Pulmonary artery endothelial cell (primary cell): ENCODE measurements at regions not wholly inside any gene's neighbourhood (a gene's known extent, or its start where the extent isn't known, plus 50 kb on each side); places are given as distances from the start of the nearest gene placed in this dataset.
"Not testable (repeated sequence)": the region's sequence is repeated elsewhere in the genome, so short reads cannot be mapped to it uniquely, and the experiment has no call there.

ENCODE experiments used
- DNase-seq: peaks from one replicate; pipeline ENCODE4 v3.0.0-alpha.2; 2011; ENCODE audit warnings: low read depth, low spot score

DNA sequence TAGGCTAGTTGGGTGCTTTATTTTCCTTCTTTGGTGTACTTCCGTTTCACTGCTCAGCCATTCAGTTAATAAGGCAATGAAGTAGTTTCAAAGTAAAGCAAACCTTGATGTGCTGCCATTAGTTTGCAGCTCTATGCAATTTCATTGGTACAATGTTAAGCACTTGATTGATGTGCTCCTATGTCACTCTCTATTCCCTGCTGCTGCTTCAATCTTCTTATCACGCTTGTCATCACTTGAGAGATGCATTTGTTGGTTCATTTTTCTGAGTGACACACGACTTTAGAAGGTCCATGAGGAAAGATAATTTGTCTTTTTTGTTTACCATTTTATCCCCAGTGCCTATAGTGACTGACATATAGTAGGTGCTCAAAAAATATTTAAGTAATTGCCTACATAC is 871.0 kb upstream of the PABPC4L start:
- no peak for DNase-seq

DNA sequence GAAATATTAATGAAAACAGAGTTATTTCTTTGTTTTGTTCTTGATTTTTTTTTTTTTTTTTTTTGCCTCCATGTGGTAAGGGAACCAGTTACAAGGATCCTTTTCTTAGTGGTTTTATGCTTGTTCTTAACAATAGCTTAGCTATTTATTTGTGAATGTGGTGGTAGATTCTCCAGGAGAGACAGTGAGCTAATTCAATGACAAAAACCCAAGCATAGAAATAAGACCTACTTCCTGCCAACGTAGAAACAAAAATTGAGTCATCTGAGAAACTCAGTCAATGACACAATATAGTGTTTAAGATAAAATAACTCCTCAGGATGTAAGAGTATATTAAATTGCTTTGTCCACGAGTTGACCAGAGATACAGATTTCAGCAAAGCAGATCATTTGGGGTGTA is 863.8 kb upstream of the PABPC4L start:
- no peak for DNase-seq

DNA sequence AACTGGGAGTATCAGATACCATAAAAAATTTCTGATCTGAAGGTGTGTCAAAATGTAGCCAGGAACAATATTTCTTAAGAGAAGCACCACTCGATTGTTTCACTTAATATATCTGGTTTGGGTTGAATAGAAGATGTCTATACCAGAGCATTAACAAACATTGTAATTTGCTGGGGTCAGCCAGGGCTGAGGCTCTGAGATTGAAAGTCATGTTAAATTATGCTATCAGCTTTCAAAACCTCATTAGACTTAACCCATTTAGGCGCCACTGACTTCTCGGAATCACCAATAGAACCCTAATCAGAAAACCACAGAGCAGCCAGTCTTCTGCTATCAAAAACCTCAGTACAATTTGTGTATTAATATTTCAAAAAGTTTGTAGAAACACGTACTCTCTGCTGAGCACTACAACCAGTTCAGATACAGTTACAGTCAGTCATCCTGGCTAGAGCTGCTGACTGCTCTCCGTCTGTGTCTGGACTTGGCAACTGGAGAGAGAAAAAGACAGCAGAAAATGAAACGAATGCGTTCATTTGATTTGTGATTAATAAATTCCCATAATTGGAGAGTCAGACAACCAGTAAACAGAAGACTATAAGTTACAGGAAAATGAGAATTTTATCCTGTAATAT is 848.6 kb upstream of the PABPC4L start:
- DNase-seq, result no peak

DNA sequence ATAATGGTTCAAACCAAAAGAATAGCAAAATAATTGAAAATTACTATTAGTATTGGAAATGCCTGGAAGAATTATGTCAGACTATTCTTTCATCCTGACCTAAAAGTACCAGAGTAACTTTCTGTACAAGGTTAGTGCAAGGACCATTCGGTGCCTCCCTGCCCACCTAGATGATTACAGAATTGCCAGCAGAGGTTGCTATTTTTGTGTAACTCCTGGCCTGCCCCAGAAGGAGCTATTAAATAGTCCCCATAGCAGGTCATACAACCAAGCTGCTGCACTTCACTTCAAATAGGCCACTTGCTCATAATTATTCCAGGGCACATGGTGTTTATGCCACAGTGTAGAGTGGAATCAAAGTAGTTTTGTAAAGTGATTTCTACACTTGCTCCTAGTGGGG is 831.1 kb upstream of the PABPC4L start:
- no peak for DNase-seq

DNA sequence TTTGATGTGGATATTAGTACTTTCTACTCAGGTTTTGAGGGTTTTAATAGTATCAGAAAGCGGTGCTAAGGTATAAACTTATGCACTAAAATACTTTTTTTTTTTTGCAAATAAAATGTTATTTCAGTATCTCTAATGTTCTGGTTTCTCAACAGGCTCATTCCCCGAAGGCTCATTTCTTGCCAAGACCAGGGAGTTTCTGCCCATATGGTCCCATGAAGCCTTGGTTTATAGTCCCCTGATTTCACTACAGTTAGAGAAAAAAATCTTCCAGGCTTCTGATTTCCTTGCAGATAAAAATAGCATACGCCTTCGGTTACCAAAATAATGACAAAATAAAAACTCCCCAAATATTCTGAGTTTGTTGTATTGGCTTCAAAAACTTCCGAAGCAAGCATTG is 814.2 kb upstream of the PABPC4L start:
- no peak for DNase-seq

DNA sequence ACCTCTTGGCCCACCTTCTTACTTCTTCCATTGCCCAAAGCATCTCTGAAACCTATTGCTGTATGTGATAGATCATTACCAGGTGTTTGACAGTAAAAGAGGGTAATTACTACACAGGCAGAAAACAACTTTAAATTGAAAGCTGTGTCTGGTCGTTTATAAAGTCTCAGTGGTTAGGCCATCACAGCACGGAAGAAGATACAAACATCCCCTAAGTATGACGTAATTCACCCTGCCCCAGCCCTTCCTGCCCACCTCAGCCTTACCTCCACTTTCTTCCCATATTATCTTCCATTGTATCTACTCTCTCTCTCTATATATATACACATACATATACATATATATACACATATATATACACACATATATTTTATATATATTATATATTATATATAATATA is 805.8 kb upstream of the PABPC4L start:
- DNase-seq, result no peak

DNA sequence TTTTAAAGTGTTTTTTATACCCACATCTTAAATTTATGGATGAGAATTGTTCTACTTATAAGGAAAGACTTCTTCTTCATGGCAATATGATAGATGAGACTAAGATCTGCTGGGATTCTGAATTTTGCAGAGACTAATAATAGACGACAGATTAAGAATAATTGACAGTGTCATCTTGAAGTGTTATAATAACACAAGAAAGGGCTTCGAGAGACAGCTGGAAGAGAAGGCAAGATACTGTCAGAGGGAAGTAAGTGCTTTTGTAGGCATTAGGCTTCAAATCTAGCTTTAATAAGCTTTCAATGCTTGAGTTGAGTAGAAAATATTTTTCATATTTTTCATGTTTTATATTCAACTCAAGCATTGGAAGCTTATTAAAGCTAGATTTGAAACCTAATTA is 797.6 kb upstream of the PABPC4L start:
- DNase-seq, result no peak

DNA sequence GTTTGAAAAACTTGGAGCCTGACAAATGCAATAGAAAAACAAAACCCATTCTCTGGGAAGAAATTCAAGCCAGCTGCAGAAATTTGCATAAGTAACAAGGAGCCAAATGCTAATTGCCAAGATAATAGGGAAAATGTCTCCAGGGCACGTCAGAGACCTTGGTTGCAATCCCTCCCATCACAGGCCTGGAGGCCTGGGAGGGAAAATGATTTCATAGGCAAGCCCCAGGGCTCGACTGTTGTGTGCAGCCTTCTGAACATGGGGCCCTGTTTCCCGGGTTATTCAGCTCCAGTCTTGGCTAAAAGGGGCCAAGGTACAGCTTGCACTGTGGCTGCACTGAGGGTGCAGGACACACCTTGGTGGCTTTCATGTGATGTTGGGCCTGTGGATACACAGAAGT is 760.4 kb upstream of the PABPC4L start:
- no peak for DNase-seq

DNA sequence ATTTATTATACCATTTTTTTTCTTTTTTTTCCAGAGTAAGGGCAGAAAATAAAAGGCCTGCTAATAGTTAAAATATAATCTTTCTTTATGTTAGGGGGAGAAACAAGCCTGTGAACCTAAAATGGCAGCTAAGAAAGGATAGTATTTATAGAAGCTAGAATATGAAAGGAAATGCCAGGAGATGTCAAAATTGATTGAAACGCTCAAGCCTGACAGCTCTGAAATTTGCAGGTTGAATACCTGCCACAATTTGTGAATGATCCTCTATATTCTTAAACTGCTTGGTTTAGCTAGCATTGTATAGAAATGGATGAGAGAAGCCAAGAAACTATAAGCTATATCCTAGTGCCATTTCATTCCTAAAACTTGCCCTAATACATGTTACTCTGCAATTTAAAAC is 757.3 kb upstream of the PABPC4L start:
- DNase-seq, result no peak

DNA sequence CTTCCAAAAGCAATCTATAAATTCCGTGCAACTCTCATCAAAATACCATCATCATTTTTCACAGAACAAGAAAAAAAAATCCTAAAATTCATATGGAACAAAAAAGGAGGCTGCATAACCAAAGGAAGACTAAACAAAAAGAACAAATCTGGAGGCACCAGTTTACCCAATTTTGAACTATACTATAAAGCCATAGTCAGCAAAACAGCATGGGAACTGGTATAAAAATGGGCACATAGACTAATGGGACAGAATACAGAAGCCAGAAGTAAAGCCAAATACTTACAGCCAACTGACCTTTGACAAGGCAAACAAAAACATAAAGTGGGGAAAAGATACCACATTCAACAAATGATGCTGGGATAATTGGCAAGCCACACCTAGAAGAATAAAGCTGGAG is 753.5 kb upstream of the PABPC4L start:
- no peak for DNase-seq

DNA sequence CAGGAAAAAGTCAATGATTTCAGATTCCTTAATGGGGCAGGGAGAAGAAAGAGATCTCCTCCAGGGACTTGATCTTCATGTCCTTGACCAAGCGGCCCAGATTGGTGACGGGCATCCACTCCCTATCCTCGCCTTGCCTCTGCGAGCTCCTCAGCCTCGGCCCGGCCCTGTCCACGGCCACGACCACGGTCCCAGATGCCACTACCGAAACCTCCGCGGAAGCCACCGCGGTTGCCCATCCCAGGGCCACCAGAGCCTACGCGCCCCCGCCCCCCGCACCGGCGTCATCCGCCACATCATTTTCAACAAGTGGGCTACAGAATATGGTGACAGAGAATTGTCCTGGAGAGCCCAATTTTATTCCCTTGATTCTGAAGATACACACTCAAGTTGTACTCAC is 751.2 kb upstream of the PABPC4L start:
- no peak for DNase-seq

DNA sequence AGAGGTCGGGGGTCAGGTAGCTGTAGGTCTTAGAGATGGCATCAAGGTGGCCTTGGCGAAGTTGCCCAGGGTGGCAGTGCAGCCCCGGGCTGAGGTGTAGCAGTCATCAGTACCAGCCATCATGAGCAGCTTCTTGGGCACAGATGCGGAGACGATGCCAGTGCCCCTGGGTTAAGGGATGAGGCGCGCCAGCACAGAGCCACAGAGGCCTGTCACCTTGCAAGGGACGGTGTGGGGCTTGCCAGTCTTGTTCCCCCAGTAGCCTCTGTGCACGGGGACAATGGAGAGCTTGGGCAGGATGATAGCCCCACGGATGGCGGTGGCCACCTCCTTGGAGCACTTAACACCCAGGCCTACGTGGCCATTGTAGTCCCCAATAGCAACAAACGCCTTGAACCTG is 750.7 kb upstream of the PABPC4L start:
- no peak for DNase-seq

DNA sequence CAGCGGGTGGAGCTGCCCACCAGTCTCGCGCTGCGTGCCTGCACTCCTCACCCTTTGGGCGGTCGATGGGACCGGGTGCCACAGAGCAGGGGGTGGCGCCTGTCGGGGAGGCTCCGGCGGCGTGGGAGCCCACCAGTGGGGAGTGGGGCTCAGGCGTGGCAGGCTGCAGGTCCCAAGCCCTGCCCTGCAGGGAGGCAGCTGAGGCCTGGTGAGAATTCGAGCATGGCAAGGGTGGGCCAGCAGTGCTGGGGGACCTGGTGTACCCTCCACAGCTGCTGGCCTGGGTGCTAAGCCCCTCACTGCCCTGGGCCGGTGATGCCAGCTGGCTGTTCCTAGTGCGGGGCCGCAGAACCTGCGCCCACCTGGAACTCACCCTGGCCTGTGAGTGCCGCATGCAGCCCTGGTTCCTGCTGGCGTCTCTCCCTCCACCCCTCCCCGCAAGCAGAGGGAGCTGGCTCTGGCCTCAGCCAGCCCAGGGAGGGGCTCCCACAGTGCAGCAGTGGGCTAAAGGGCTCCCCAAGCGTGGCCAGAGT is 746.6 kb upstream of the PABPC4L start:
- DNase-seq, result no peak

DNA sequence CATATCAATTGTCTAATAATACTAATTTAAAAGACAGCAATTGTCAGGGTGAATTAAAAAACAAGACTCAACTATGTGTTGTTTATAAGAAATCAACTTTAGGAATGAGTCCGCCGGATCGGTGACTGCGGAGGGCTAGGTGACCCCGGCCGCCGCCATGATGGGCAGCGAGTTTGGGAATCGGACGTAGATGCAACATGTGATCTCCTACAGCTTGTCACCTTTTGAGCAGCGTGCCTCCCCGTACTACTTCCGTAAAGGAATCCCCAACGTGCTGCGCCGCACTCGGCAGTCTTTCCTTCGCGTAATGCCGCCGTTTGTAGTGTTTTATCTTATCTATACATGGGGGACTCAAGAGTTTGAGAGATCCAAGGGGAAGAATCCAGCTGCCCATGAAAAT is 742.5 kb upstream of the PABPC4L start:
- no peak for DNase-seq

DNA sequence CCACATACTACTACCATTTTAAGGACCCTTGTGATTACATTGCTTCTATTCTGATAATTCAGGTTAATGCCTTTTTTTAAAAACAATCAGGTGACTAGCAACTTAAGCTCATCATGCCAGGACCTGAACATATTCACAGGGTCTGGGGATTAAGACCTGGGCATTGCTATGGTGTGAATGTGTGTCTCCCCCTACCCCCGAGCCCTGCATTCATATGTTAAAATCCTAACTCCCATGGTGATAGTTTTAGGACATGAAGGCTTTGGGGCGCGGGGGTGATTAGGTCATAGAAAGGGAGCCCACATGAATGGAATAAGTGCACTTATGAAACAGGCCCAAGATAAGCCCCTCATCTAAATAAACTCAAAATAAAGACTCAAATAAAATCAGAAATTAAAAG is 734.4 kb upstream of the PABPC4L start:
- DNase-seq, result no peak

DNA sequence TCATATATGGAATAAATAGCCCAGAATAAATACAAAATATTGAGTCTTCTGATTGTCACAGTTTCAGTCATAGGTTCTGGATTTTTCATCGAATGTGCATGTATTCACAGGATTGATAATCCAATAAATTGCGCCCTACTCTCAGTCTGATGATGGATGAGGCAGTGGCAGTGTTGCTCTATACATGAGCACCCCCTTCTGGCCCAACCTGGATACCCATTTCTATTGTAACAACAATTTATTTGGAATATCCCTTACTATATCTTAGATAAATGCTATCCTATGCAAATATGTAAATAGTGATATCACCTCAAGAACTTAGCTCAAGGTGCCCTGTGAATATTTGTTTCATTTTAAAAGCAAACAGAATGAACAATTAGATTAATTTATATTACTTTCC is 733.7 kb upstream of the PABPC4L start:
- no peak for DNase-seq

DNA sequence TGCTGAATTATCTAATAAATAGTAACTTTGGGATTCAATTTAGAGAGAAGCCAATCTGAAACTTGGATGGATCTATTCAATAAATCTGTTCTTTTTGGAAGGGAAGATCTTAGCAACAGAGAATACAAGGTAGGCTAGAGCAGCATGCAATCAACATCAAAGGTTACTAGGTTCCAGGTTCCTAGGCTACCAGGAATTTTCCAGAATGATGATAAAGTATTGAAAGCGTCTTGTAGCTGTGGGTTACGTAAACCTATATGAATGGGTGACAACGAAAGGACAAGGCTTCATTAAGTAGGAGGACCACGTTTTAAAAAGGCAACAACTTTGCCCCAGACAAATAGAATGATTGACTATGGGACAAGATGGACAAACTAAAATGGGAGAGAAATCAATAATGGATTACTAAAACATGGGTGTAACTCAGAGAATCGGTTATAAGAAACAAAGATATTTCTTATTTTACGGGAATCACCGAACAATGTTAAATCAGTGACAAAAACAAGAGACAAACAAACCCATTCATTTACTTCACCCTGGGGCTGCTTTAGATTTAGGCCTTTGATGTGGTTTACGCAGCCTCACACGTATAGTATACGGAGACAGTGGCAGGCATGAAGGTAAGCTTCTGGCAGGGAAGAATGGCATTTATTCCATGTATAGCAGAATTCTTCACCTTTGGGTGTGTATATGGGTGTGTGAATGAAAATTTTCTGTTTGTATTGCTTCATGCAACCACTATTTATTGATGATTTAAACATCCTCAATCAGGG is 732.6 kb upstream of the PABPC4L start:
- no peak for DNase-seq

DNA sequence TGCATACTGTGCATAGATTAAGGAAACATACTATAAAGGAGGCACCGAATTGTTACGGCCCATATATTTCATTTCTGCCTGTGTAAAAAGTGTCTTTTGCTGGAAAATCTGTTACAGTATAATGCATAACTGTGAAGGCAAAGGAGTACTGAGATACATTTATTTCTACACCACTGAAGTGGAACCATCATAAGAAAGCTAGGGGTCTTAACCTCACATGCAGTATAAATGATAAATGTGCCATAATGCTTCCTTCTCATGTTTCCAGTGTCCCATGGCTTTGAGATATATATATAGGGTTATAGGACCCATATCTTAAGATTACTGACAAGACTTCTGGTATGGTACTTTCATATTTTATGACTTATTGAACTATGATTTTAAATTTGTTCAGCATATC is 713.8 kb upstream of the PABPC4L start:
- no peak for DNase-seq

DNA sequence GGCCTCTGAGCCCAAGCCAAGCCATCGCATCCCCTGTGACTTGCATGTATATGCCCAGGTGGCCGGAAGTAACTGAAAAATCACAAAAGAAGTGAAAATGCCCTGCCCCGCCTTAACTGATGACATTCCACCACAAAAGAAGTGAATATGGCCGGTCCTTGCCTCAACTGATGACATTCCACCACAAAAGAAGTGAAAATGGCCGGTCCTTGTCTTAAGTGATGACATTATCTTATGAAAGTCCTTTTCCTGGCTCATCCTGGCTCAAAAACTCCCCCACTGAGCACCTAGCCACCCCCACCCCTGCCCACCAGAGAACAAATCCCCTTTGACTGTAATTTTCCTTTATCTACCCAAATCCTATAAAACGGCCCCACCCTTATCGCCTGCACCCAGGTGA is 712.7 kb upstream of the PABPC4L start:
- DNase-seq, result not testable (repeated sequence)

DNA sequence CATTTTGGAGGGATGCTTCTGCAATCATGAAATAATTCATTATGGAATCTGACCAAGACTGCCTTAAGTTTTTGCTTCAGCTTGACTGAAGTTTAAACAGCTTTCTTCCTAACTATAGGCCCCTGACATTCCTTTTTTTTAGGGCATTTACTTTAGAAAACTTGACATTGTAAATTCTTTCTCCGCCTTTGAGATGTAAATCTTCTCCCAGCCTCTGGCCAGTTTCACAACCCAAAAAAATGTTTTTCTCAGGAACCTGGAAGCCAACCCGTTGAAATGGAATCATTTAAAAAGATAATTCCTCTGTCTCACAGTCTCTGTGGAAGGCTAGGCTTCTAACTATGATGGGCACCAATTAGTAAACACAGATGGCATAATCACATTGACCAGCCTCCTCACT is 710.4 kb upstream of the PABPC4L start:
- DNase-seq, result no peak

DNA sequence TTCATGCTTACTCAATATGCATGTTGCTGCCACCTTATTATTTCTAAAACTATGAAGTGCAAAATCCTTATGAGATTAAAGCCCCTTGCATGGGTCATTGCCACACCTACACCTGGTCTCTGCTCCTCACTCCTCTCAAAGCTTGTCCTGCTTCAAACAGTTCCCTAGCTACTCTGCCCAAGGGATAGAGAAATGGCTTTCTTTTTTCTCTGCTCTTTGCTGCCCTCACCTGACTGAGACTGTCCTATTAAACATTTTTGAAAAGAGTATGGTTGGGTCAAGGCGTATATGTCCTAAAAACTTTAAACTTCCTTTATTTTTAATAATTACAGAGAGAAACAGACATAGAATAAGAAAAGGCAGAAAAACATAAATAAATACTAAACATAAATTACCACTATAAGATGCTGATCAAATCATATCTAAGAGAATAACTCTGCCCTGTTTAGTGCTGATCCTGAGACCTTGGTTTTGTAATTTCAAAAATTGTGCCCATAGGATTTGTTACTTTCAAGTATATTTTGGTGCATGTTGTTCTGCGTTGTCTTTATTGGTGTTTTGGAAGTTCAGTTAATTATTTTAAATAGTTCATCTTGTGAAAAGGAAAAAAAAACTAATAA is 704.9 kb upstream of the PABPC4L start:
- DNase-seq, result no peak

DNA sequence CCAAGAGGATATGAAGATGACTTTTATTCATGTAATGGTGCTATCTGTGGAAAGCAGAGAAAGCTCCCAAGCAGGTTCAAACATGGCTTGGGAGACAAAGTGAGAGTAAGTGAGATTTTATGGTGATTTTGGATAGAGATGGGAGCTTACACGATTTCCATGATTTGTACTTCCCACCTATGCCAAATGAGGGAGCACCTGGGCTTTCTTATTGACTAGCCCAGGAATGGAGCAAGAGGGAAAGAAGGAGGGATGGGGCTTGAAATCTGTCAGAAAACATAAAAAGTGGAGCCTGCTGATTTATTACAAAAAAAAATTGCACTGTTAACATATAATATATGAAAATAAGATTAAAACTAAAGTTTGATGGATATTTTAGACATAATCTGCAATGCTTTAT is 703.5 kb upstream of the PABPC4L start:
- DNase-seq, result no peak

DNA sequence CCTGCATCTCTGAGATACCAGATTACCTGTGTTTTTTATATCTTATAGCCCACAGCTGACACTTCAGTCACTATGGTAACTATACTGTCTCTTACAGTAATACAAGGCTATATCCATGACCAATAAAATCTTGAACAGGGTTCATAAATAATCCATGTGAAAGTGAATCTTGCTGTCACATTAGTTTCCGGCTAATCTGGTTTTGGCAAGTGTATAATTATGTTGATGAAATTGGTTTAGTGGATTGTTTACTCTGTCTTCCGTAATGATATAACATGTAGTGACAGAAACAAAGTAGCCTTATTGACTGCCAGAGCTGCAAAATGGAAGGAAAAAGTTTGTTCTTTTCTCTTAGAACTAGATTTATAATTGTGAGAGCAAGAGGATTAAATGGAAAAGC is 686.6 kb upstream of the PABPC4L start:
- DNase-seq, result no peak
